ENCODE measurements at regions not wholly inside any gene's neighbourhood (a gene's known extent, or its start where the extent isn't known, plus 50 kb on each side); places are given as distances from the start of the nearest gene placed in this dataset.

GRCh38 chr2:220000080-220000479 lies 372.6 kb downstream of the SLC4A3 start:
- TF ChIP-seq CTCF (IDR thresholded peaks at IDR 0.05; ENCODE audit: insufficient read depth, low read depth, low read length), result no peak
- no peak overlapping the region for H3K4me3 ChIP-seq (ENCODE audit: low read depth, low read length)
- no peak for DNase-seq (ENCODE audit: low read depth)

GRCh38 chr2:220000586-220000985 lies 373.2 kb downstream of the SLC4A3 start:
- DNase-seq (ENCODE audit: low read depth), result no peak
- TF ChIP-seq CTCF (IDR thresholded peaks at IDR 0.05; ENCODE audit: insufficient read depth, low read depth, low read length), result no peak
- H3K4me3 ChIP-seq (ENCODE audit: low read depth, low read length), result no peak overlapping the region

GRCh38 chr2:220001751-220002150 lies 374.3 kb downstream of the SLC4A3 start:
- TF ChIP-seq CTCF (IDR thresholded peaks at IDR 0.05; ENCODE audit: insufficient read depth, low read depth, low read length), result no peak
- no peak overlapping the region for H3K4me3 ChIP-seq (ENCODE audit: low read depth, low read length)
- DNase-seq (ENCODE audit: low read depth), result peak; percentile 19

GRCh38 chr2:220002251-220002650 lies 374.8 kb downstream of the SLC4A3 start:
- DNase-seq (ENCODE audit: low read depth), result no peak
- no peak for TF ChIP-seq CTCF (IDR thresholded peaks at IDR 0.05; ENCODE audit: insufficient read depth, low read depth, low read length)
- no peak overlapping the region for H3K4me3 ChIP-seq (ENCODE audit: low read depth, low read length)

- no peak for DNase-seq (ENCODE audit: low read depth)
- no peak for TF ChIP-seq CTCF (IDR thresholded peaks at IDR 0.05; ENCODE audit: insufficient read depth, low read depth, low read length)
- no peak overlapping the region for H3K4me3 ChIP-seq (ENCODE audit: low read depth, low read length)
Measured at GRCh38 chr2:220002699-220003098, 375.3 kb downstream of the SLC4A3 start.

GRCh38 chr2:220005362-220005761 lies 377.9 kb downstream of the SLC4A3 start:
- no peak for DNase-seq (ENCODE audit: low read depth)
- no peak overlapping the region for H3K4me3 ChIP-seq (ENCODE audit: low read depth, low read length)
- no peak for TF ChIP-seq CTCF (IDR thresholded peaks at IDR 0.05; ENCODE audit: insufficient read depth, low read depth, low read length)

- DNase-seq (ENCODE audit: low read depth), result peak; percentile 74
- no peak for TF ChIP-seq CTCF (IDR thresholded peaks at IDR 0.05; ENCODE audit: insufficient read depth, low read depth, low read length)
- H3K4me3 ChIP-seq (ENCODE audit: low read depth, low read length), result no peak overlapping the region
Measured at GRCh38 chr2:220006152-220006621, 378.8 kb downstream of the SLC4A3 start.
